Hepatocyte (in vitro differentiated cells): ENCODE measurements at regions not wholly inside any gene's neighbourhood (a gene's known extent, or its start where the extent isn't known, plus 50 kb on each side); places are given as distances from the start of the nearest gene placed in this dataset.

Experiments
- DNase-seq: peaks from one replicate; pipeline ENCODE4 v3.0.0-alpha.2; 2016; ENCODE audit warnings: low spot score
- H2AFZ ChIP-seq: fragments of 200-600 bp; sonication (generic); 2 replicates; pipeline ENCODE4 v1.6.0; 2016; ENCODE audit warnings: antibody characterized with exemption, mild to moderate bottlenecking
- H3K27ac ChIP-seq: fragments of 200-600 bp; sonication (generic); 2 replicates; pipeline ENCODE4 v1.5.1; 2016; ENCODE audit warnings: mild to moderate bottlenecking
- H3K27me3 ChIP-seq: fragments of 200-600 bp; sonication (generic); 2 replicates; pipeline ENCODE4 v1.6.1; 2016
- H3K36me3 ChIP-seq: fragments of 200-600 bp; sonication (generic); replicated peaks from 2 replicates; pipeline ENCODE4 v1.5.1; 2016; ENCODE audit warnings: low read depth; ENCODE audit not compliant: insufficient read depth
- H3K4me1 ChIP-seq: fragments of 200-600 bp; sonication (generic); 2 replicates; pipeline ENCODE4 v1.5.1; 2016; ENCODE audit warnings: mild to moderate bottlenecking, moderate library complexity; ENCODE audit not compliant: insufficient read depth
- H3K4me2 ChIP-seq: fragments of 200-600 bp; sonication (generic); 2 replicates; pipeline ENCODE4 v1.6.0; 2016
- H3K4me3 ChIP-seq: fragments of 200-600 bp; sonication (generic); 2 replicates; pipeline ENCODE4 v1.5.1; 2016; ENCODE audit warnings: mild to moderate bottlenecking
- H3K79me2 ChIP-seq: fragments of 200-600 bp; sonication (generic); 2 replicates; pipeline ENCODE4 v1.6.0; 2017; ENCODE audit warnings: mild to moderate bottlenecking
- H3K9me2 ChIP-seq: fragments of 200-600 bp; sonication (generic); replicated peaks from 2 replicates; pipeline ENCODE4 v1.6.0; 2017; ENCODE audit warnings: mild to moderate bottlenecking; ENCODE audit not compliant: insufficient read depth
- H3K9me3 ChIP-seq: fragments of 200-600 bp; sonication (generic); 2 replicates; pipeline ENCODE4 v1.5.1; 2016; ENCODE audit warnings: low read depth, mild to moderate bottlenecking
- H4K20me1 ChIP-seq: fragments of 200-600 bp; sonication (generic); 2 replicates; pipeline ENCODE4 v1.6.0; 2016; ENCODE audit warnings: mild to moderate bottlenecking; ENCODE audit not compliant: insufficient read depth, poor library complexity, severe bottlenecking
- CTCF ChIP-seq: fragments of 200-600 bp; sonication (generic); IDR thresholded peaks from 2 replicates; pipeline ENCODE4 v1.5.1; 2016; ENCODE audit warnings: antibody characterized with exemption, mild to moderate bottlenecking; ENCODE audit not compliant: poor library complexity
- EZH2 ChIP-seq: fragments of 200-600 bp; sonication (generic); IDR thresholded peaks from 2 replicates; pipeline ENCODE4 v1.6.1; 2016; ENCODE audit warnings: antibody characterized with exemption, mild to moderate bottlenecking, borderline replicate concordance
- EZH2phosphoT487 ChIP-seq: fragments of 200-600 bp; sonication (generic); IDR thresholded peaks from one replicate; pipeline ENCODE4 v1.6.1; 2018; ENCODE audit warnings: antibody characterized with exemption, mild to moderate bottlenecking, low read depth, moderate library complexity; ENCODE audit not compliant: unreplicated experiment, severe bottlenecking
- WGBS: methylation state at CpG from one replicate; pipeline ENCODE4 v1.1.6; 2016; ENCODE audit warnings: low lambda C conversion rate; ENCODE audit errors: missing lambda C conversion rate; 5-methylcytosine and 5-hydroxymethylcytosine counted together

GRCh38 chr4:143089847-143090246 is 94.9 kb upstream of the USP38 start:
- H4K20me1 ChIP-seq, result no peaks in the 10 kb centered on the region
- no peak for TF ChIP-seq CTCF
- no peak for TF ChIP-seq EZH2phosphoT487
- TF ChIP-seq EZH2, result no peak
- no peaks in the 10 kb centered on the region for H3K9me2 ChIP-seq
- H3K9me3 ChIP-seq, result no peaks in the 10 kb centered on the region
- H3K4me3 ChIP-seq, result no peak overlapping the region
- H3K4me1 ChIP-seq, result peaks cover 5% of the 10 kb centered on the region
- no peak overlapping the region for H3K4me2 ChIP-seq
- no peaks in the 10 kb centered on the region for H3K27me3 ChIP-seq
- H3K36me3 ChIP-seq, result no peaks in the 10 kb centered on the region
- no peak for DNase-seq
- H2AFZ ChIP-seq, result no peak overlapping the region
- H3K79me2 ChIP-seq, result no peaks in the 10 kb centered on the region
- no peak overlapping the region for H3K27ac ChIP-seq

- Histone ChIP-seq H2AFZ (no peak overlapping the region), H3K4me2 (no peak overlapping the region), H3K27ac (no peak overlapping the region), H3K4me3 (no peak overlapping the region), H4K20me1 (no peaks in the 10 kb centered on the region), H3K9me2 (no peaks in the 10 kb centered on the region), H3K9me3 (no peaks in the 10 kb centered on the region), H3K36me3 (no peaks in the 10 kb centered on the region), H3K4me1 (peaks cover 5% of the 10 kb centered on the region), H3K79me2 (no peaks in the 10 kb centered on the region), H3K27me3 (no peaks in the 10 kb centered on the region)
- DNase-seq, result no peak
- 79% methylated on average over 2 of the region's 2 CpGs for WGBS
- TF ChIP-seq EZH2phosphoT487, result no peak
- TF ChIP-seq EZH2, result no peak
- no peak for TF ChIP-seq CTCF
Observed at GRCh38 chr4:143091862-143092261, 92.9 kb upstream of the USP38 start.

GRCh38 chr4:143095447-143095846 is 89.3 kb upstream of the USP38 start:
- DNase-seq, result peak; percentile 22
- peak overlapping the region; percentile 72 for H3K27ac ChIP-seq
- 41% methylated on average over 1 of the region's 1 CpG for WGBS
- no peaks in the 10 kb centered on the region for H4K20me1 ChIP-seq
- no peak for TF ChIP-seq EZH2
- H3K79me2 ChIP-seq, result no peaks in the 10 kb centered on the region
- no peaks in the 10 kb centered on the region for H3K36me3 ChIP-seq
- H3K4me1 ChIP-seq, result peaks cover 5% of the 10 kb centered on the region
- H2AFZ ChIP-seq, result no peak overlapping the region
- H3K4me3 ChIP-seq, result no peak overlapping the region
- no peaks in the 10 kb centered on the region for H3K9me3 ChIP-seq
- H3K27me3 ChIP-seq, result no peaks in the 10 kb centered on the region
- no peaks in the 10 kb centered on the region for H3K9me2 ChIP-seq
- peak overlapping the region; percentile 22 for H3K4me2 ChIP-seq

- WGBS, result 67% methylated on average over 4 of the region's 4 CpGs
Observed at GRCh38 chr4:143097751-143098150, 87.0 kb upstream of the USP38 start.

More at GRCh38 chr4:143097751-143098150, 87.0 kb upstream of the USP38 start:
- Histone ChIP-seq H3K9me2 (no peaks in the 10 kb centered on the region), H3K9me3 (no peaks in the 10 kb centered on the region), H3K4me2 (no peak overlapping the region), H3K4me1 (peaks cover 5% of the 10 kb centered on the region), H4K20me1 (no peaks in the 10 kb centered on the region), H2AFZ (no peak overlapping the region), H3K36me3 (no peaks in the 10 kb centered on the region), H3K27me3 (no peaks in the 10 kb centered on the region), H3K27ac (no peak overlapping the region), H3K79me2 (no peaks in the 10 kb centered on the region), H3K4me3 (no peak overlapping the region)
- TF ChIP-seq EZH2, result no peak
- no peak for TF ChIP-seq CTCF
- TF ChIP-seq EZH2phosphoT487, result no peak
- DNase-seq, result no peak
